Peyer's patch (tissue), 4 donors: ENCODE measurements at regions not wholly inside any gene's neighbourhood (a gene's known extent, or its start where the extent isn't known, plus 50 kb on each side); places are given as distances from the start of the nearest gene placed in this dataset.

Source experiments
- DNase-seq, 3 donors: peaks; one replicate each; pipeline ENCODE4 v3.0.0-alpha.2; 2017 to 2019
- H3K27ac ChIP-seq, 4 donors: fragments of 200-600 bp; sonication (generic); one replicate each; pipeline ENCODE4 v1.5.1; 2016 to 2019
- H3K27me3 ChIP-seq, 2 donors: fragments of 200-600 bp; sonication (generic); one replicate each; pipeline ENCODE4 v1.5.1; 2019
- H3K36me3 ChIP-seq, 3 donors: fragments of 200-600 bp; sonication (generic); one replicate each; pipeline ENCODE4 v1.5.1; 2016 to 2019
- H3K4me1 ChIP-seq, 4 donors: fragments of 200-600 bp; sonication (generic); one replicate each; pipeline ENCODE4 v1.5.1; 2016 to 2019
- H3K4me3 ChIP-seq, 4 donors: fragments of 200-600 bp; sonication (generic); 1 replicate in 3 of 4; 2 replicates in 1 of 4; pipeline ENCODE4 v1.5.1; 2016 to 2019; ENCODE audit warnings: mild to moderate bottlenecking in 1 of 4
- H3K9me3 ChIP-seq, 4 donors: fragments of 200-600 bp; sonication (generic); one replicate each; pipeline ENCODE4 v1.5.1; 2016 to 2019; ENCODE audit warnings: mild to moderate bottlenecking in 1 of 4
- POLR2A ChIP-seq, 2 donors: fragments of 450-650 bp; IDR thresholded peaks; one replicate each; pipeline ENCODE4 v1.5.1; 2017; ENCODE audit warnings: antibody characterized with exemption in 2 of 2, mild to moderate bottlenecking in 2 of 2, moderate library complexity in 2 of 2
- TF ChIP-seq, protein P1 (sequence below), 6 experiments: fragments of 450-650 bp in 4 of 6; fragments of 200-600 bp in 2 of 6; sonication (generic) in 1 of 6; IDR thresholded peaks; one replicate each; pipeline ENCODE4 v1.5.1; 2017 to 2019; ENCODE audit warnings: antibody characterized with exemption in 6 of 6, mild to moderate bottlenecking in 3 of 6, moderate library complexity in 1 of 6

DNA sequence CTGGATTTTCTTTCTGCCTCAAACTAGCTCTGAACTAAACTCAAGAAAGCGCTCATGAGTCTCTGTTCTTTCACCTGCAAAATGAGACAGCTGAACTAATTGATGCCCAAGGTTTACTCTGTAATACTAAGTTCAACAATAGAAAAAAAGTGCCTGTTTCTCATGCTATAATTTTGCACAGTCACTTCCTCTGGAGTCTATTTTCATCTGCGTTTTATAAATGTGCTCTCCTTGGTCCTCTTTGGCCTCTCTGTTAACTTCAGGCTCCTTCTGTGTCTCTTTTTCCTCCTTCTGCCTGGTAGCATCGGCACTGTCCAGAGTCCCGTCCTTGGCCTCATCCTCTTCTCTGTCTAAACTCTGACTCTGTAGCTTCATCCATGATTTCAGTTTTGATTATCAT lies 311.9 kb upstream of the TLE4 start:
- Histone ChIP-seq H3K4me3 (no peak overlapping the region), H3K27me3 (no peaks in the 10 kb centered on the region), H3K9me3 (no peaks in the 10 kb centered on the region), H3K4me1 (no peaks in the 10 kb centered on the region), H3K27ac (no peak overlapping the region), H3K36me3 (no peaks in the 10 kb centered on the region)
- no peak for TF ChIP-seq POLR2A (IDR thresholded peaks at IDR 0.05)
- TF ChIP-seq, protein P1, sequence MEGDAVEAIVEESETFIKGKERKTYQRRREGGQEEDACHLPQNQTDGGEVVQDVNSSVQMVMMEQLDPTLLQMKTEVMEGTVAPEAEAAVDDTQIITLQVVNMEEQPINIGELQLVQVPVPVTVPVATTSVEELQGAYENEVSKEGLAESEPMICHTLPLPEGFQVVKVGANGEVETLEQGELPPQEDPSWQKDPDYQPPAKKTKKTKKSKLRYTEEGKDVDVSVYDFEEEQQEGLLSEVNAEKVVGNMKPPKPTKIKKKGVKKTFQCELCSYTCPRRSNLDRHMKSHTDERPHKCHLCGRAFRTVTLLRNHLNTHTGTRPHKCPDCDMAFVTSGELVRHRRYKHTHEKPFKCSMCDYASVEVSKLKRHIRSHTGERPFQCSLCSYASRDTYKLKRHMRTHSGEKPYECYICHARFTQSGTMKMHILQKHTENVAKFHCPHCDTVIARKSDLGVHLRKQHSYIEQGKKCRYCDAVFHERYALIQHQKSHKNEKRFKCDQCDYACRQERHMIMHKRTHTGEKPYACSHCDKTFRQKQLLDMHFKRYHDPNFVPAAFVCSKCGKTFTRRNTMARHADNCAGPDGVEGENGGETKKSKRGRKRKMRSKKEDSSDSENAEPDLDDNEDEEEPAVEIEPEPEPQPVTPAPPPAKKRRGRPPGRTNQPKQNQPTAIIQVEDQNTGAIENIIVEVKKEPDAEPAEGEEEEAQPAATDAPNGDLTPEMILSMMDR (IDR thresholded peaks at IDR 0.05) = no peak
- DNase-seq = no peak

DNA sequence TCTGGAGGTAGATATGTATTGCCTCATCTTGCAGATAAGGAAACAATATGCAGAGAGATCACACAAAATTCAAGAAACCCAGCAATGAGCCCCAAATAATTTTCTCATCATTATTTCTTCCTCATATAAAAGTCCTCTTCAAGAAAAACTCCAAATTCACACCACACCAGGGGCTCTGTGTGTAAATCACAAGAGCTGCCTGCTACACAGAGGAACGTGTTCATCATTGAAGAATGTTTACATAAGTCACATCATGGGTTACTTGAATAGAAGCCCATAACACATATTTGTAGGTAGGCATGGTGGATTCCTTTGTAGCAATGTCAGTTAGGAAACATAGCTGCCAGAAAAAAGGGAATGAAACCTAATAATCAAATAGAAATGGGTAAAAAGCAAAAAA lies 308.1 kb upstream of the TLE4 start:
- H3K36me3 ChIP-seq = no peaks in the 10 kb centered on the region
- H3K27me3 ChIP-seq = no peaks in the 10 kb centered on the region
- no peaks in the 10 kb centered on the region for H3K9me3 ChIP-seq
- TF ChIP-seq, protein P1 (IDR thresholded peaks at IDR 0.05) = no peak
- TF ChIP-seq POLR2A (IDR thresholded peaks at IDR 0.05) = no peak
- no peaks in the 10 kb centered on the region for H3K4me1 ChIP-seq
- H3K4me3 ChIP-seq = no peak overlapping the region
- H3K27ac ChIP-seq = no peak overlapping the region
- DNase-seq = no peak

DNA sequence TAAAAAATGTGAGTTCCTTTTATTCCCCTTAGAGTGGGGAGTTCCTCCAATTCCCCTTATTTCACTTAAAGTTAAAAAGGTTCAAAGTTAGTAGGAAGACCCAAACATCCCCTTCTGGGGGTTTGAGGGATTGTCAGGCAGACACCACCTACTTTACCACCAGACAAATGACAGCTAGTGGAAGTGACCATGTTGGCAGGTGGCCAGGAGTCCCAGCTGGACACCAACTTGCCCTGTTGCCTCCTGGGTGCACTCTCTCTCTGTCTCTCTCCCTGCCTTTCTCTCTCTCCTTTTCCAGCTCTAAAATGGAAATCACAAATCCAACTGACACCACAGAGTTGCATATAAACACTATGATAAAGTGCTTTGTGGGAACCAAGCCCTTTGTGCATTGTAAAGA lies 307.7 kb upstream of the TLE4 start:
- DNase-seq = no peak
- Histone ChIP-seq H3K36me3 (no peaks in the 10 kb centered on the region), H3K9me3 (no peaks in the 10 kb centered on the region), H3K27ac (no peak overlapping the region), H3K4me1 (no peaks in the 10 kb centered on the region), H3K4me3 (no peak overlapping the region), H3K27me3 (no peaks in the 10 kb centered on the region)
- no peak for TF ChIP-seq POLR2A (IDR thresholded peaks at IDR 0.05)
- TF ChIP-seq, protein P1 (IDR thresholded peaks at IDR 0.05) = no peak

DNA sequence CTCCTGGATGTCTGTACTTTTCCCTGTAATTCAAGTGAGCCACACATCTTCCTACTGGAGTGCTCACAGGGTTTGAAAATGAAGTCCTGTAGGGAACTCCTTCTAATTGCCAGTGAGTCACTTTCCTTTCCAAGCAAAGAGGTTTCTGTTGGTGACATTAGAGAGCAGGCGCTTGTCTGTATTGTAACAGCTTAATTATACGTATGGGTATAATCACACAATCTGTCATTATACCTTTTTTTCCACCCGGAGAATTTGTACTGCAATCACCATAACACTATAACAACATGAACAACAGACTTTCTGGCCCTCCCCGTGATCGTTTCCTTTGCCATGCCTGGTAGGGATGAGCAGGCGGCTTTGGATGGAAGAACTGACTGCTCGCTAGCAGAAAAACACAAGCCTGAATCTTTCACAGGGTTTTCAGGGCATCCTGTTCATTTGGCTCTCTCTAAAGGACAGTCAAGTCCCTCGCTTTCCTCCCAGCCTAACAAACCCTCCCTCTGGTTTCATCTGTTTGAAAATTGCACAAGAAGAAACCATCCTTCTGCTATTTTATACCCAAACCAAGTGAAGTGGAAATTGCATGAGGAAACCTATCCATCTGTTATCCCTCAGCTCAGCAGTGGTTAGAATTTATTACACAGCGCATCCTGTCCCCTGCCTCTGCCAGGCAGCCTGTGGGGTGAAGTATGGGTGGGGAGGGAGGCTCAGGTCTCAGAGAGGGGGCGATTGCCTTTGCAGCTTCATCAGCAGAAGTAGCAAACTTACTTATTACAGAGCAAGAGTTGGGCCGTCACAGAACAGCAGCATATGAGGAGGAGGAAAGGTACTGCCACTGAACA lies 307.0 kb upstream of the TLE4 start:
- DNase-seq = no peak
- Histone ChIP-seq H3K4me3 (no peak overlapping the region), H3K27me3 (no peaks in the 10 kb centered on the region), H3K9me3 (no peaks in the 10 kb centered on the region), H3K36me3 (no peaks in the 10 kb centered on the region), H3K4me1 (no peaks in the 10 kb centered on the region), H3K27ac (no peak overlapping the region)
- TF ChIP-seq, protein P1 (IDR thresholded peaks at IDR 0.05) = no peak
- no peak for TF ChIP-seq POLR2A (IDR thresholded peaks at IDR 0.05)

DNA sequence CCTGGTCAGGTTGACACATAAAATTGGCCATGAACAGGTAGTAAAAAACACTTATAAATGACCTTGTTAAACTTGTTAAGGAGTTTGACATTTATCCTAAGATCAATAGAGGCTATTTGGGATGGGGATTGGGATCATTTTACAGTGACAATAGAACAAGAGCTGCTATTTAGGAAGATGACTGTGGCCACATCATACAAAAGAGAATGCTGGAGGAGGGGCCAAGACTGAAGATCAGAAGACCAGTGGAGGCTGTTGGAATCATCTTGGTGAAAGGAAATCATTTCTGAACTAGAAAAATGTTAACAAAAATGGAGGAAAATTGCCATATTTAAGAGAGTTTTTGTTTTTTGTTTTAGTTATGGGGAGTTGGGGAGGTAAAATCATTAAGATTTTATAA lies 304.8 kb upstream of the TLE4 start:
- Histone ChIP-seq H3K4me3 (no peak overlapping the region), H3K27ac (no peak overlapping the region), H3K9me3 (no peaks in the 10 kb centered on the region), H3K27me3 (no peaks in the 10 kb centered on the region), H3K4me1 (no peaks in the 10 kb centered on the region), H3K36me3 (no peaks in the 10 kb centered on the region)
- TF ChIP-seq, protein P1 (IDR thresholded peaks at IDR 0.05) = no peak
- DNase-seq = no peak
